ENCODE measurements at regions not wholly inside any gene's neighbourhood (a gene's known extent, or its start where the extent isn't known, plus 50 kb on each side); places are given as distances from the start of the nearest gene placed in this dataset.

DNA sequence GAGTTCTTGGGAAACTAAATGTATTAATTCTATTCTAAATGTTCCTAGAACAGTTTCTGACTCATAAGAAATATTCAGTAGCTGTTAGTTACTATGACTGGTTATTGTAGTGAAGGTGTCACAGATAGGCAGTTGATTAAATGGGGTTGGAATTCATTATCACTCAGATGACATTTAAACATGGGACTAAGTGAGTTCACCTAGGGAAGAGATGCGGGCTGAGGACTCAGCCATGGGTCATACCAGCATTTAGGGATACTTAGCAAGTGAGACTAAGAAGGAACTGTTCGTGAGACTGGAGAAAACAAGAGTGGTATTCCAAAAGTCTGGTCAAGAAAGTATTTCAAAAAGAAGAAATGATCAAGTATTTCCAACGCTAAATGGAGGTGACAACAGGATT is 125.1 kb upstream of the ADGRL4 start:
- peaks cover 3% of the 10 kb centered on the region for H3K9me3 Mint-ChIP-seq (ENCODE audit: unreplicated experiment)
- peaks cover 13% of the 10 kb centered on the region for H3K4me1 Mint-ChIP-seq (ENCODE audit: unreplicated experiment)
- DNase-seq (ENCODE audit: extremely low spot score, unreplicated experiment), result no peak
- no peaks in the 10 kb centered on the region for H3K27me3 Mint-ChIP-seq (ENCODE audit: unreplicated experiment)
- H3K27ac Mint-ChIP-seq (ENCODE audit: unreplicated experiment), result no peak overlapping the region
- TF ChIP-seq, protein P1, sequence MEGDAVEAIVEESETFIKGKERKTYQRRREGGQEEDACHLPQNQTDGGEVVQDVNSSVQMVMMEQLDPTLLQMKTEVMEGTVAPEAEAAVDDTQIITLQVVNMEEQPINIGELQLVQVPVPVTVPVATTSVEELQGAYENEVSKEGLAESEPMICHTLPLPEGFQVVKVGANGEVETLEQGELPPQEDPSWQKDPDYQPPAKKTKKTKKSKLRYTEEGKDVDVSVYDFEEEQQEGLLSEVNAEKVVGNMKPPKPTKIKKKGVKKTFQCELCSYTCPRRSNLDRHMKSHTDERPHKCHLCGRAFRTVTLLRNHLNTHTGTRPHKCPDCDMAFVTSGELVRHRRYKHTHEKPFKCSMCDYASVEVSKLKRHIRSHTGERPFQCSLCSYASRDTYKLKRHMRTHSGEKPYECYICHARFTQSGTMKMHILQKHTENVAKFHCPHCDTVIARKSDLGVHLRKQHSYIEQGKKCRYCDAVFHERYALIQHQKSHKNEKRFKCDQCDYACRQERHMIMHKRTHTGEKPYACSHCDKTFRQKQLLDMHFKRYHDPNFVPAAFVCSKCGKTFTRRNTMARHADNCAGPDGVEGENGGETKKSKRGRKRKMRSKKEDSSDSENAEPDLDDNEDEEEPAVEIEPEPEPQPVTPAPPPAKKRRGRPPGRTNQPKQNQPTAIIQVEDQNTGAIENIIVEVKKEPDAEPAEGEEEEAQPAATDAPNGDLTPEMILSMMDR (IDR thresholded peaks at IDR 0.05), result no peak
- no peaks in the 10 kb centered on the region for H3K36me3 Mint-ChIP-seq (ENCODE audit: unreplicated experiment)
- H3K4me3 Mint-ChIP-seq (ENCODE audit: unreplicated experiment), result no peak overlapping the region

DNA sequence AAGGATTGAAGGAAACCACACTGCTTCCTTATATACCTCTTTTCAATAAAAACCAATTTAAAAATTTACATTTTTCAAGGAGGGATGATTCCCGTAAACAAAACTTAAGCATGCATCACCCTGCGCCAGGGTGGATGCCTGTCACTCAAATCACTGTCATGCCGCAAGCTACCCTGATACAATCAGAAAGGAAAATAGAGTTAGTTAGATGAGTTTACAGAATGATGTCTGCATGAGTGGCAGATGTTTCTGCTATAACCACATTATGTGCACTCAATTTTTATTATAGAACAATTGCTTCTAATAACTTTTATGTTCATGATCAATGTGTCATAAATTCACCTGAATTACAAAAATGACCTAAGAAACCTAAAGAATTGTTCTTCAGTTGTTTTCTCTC is 123.4 kb upstream of the ADGRL4 start:
- no peaks in the 10 kb centered on the region for H3K36me3 Mint-ChIP-seq (ENCODE audit: unreplicated experiment)
- H3K27ac Mint-ChIP-seq (ENCODE audit: unreplicated experiment), result no peak overlapping the region
- H3K4me3 Mint-ChIP-seq (ENCODE audit: unreplicated experiment), result no peak overlapping the region
- TF ChIP-seq, protein P1 (IDR thresholded peaks at IDR 0.05), result no peak
- no peak for DNase-seq (ENCODE audit: extremely low spot score, unreplicated experiment)
- peaks cover 3% of the 10 kb centered on the region for H3K9me3 Mint-ChIP-seq (ENCODE audit: unreplicated experiment)
- H3K27me3 Mint-ChIP-seq (ENCODE audit: unreplicated experiment), result no peaks in the 10 kb centered on the region
- H3K4me1 Mint-ChIP-seq (ENCODE audit: unreplicated experiment), result peaks cover 13% of the 10 kb centered on the region

DNA sequence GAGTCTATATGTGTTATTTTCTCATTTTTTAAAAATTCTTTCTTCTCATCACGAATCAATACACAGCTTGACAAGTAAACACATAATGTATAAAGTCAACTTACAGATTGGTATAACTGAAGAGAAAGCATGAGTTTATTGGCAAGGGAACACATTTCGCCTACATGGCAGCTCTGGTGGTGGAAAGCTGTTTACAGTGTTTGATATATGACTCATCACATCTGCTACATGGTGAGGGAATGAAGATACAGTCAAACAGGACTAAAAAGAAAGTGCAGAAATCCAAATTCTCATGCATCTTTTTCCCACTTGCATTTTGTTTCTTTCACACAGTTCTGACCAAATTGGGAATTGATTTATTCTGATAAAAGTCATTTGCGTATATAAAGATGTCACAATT is 122.2 kb upstream of the ADGRL4 start:
- no peaks in the 10 kb centered on the region for H3K27me3 Mint-ChIP-seq (ENCODE audit: unreplicated experiment)
- peak overlapping the region; percentile 72 for H3K27ac Mint-ChIP-seq (ENCODE audit: unreplicated experiment)
- peaks cover 13% of the 10 kb centered on the region for H3K4me1 Mint-ChIP-seq (ENCODE audit: unreplicated experiment)
- no peak overlapping the region for H3K4me3 Mint-ChIP-seq (ENCODE audit: unreplicated experiment)
- TF ChIP-seq, protein P1 (IDR thresholded peaks at IDR 0.05), result no peak
- DNase-seq (ENCODE audit: extremely low spot score, unreplicated experiment), result no peak
- H3K36me3 Mint-ChIP-seq (ENCODE audit: unreplicated experiment), result no peaks in the 10 kb centered on the region
- H3K9me3 Mint-ChIP-seq (ENCODE audit: unreplicated experiment), result peaks cover 3% of the 10 kb centered on the region

DNA sequence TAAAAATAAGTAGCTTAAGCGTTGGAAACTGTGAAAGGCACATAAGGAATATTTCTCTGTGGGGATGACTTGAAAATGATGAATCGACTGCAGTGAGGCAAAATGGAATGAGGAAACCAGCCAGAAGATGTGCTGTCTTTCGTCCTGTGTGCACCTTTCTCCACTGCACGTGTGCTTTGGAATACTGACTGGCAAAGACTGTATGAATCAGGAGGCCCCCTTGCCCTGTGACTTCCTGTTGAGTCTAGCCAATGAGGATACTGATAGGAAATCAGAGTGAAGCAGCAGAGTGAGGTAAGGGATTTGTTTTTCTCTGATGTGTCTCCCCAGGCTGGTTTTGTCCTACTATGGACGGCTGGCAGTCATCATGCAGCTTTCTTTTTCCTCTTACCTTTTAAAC is 118.2 kb upstream of the ADGRL4 start:
- Mint-ChIP-seq H3K4me1 (ENCODE audit: unreplicated experiment) (peaks cover 13% of the 10 kb centered on the region), H3K27me3 (ENCODE audit: unreplicated experiment) (no peaks in the 10 kb centered on the region), H3K4me3 (ENCODE audit: unreplicated experiment) (no peak overlapping the region), H3K9me3 (ENCODE audit: unreplicated experiment) (no peaks in the 10 kb centered on the region), H3K27ac (ENCODE audit: unreplicated experiment) (no peak overlapping the region), H3K36me3 (ENCODE audit: unreplicated experiment) (no peaks in the 10 kb centered on the region)
- DNase-seq (ENCODE audit: extremely low spot score, unreplicated experiment), result no peak
- TF ChIP-seq, protein P1 (IDR thresholded peaks at IDR 0.05), result no peak

DNA sequence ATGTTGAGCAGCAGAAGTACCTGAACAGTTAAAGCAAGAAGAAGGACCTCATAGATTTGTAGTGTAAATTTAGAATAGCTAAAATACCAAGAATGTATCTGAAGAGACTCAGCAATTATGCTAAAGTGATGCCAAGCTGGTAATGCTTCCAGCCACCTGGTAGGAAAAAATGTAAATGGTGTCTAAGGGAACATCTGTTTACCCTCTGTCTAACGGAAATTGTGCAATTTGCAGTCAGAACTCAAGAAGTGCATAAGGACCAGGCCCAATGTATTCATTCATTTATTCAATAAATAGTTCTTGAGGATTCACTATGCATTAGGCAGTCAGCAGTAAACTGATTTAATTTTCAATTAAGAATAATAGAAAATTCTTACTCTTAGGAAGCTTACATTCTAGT is 116.0 kb upstream of the ADGRL4 start:
- H3K27ac Mint-ChIP-seq (ENCODE audit: unreplicated experiment), result no peak overlapping the region
- H3K36me3 Mint-ChIP-seq (ENCODE audit: unreplicated experiment), result no peaks in the 10 kb centered on the region
- no peaks in the 10 kb centered on the region for H3K4me1 Mint-ChIP-seq (ENCODE audit: unreplicated experiment)
- no peak overlapping the region for H3K4me3 Mint-ChIP-seq (ENCODE audit: unreplicated experiment)
- H3K9me3 Mint-ChIP-seq (ENCODE audit: unreplicated experiment), result no peaks in the 10 kb centered on the region
- no peak for DNase-seq (ENCODE audit: extremely low spot score, unreplicated experiment)
- TF ChIP-seq, protein P1 (IDR thresholded peaks at IDR 0.05), result no peak
- H3K27me3 Mint-ChIP-seq (ENCODE audit: unreplicated experiment), result no peaks in the 10 kb centered on the region
